GM12878 (cell line): ENCODE measurements at regions not wholly inside any gene's neighbourhood (a gene's known extent, or its start where the extent isn't known, plus 50 kb on each side); places are given as distances from the start of the nearest gene placed in this dataset.

Source experiments
- POLR2A ChIP-seq: IDR thresholded peaks from 2 replicates; pipeline ENCODE4 v1.6.1; 2011; ENCODE audit warnings: low read depth, mild to moderate bottlenecking, low read length
- POU2F2 ChIP-seq: IDR thresholded peaks from 3 replicates; pipeline ENCODE4 v1.6.1; 2011; ENCODE audit warnings: low read depth, mild to moderate bottlenecking, low read length, borderline replicate concordance
- ZNF274 ChIP-seq: IDR thresholded peaks from one replicate; pipeline ENCODE4 v1.8.0; 2011; ENCODE audit not compliant: insufficient read length, insufficient read depth
- TF ChIP-seq, protein P1 (sequence below), 3 experiments: IDR thresholded peaks in 2 of 3; conservative IDR thresholded peaks in 1 of 3; 2 replicates each; pipeline ENCODE4 v1.5.1; 2011; ENCODE audit warnings: low read depth in 3 of 3, low read length in 3 of 3, mild to moderate bottlenecking in 3 of 3, control low read depth in 2 of 3, moderate library complexity in 2 of 3, inconsistent platforms in 1 of 3, mixed read lengths in 1 of 3; ENCODE audit not compliant: control insufficient read depth in 2 of 3, insufficient read depth in 1 of 3; ENCODE audit errors: extremely low read depth in 1 of 3

DNA sequence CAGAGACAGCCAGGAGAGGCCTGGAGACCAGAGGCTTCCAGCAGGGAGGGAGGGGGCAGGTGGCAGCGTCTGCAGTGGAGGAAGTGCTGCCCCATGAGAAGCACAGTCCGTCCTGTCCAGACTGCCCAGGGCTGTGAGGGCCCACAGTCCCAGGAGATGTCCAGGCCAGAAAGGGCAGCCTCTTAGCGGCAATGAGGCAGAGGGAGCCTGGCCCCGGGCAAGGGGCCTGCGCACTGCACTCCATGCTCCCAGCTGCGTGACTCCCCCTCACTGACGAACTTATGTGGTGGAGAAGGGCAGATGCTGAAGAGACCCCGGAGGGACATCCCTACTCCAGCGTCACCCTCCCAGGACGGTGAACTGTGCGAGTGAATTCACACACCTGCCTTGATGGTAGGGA, 115.3 kb downstream of the SOX1 start:
- TF ChIP-seq ZNF274 = no peak
- TF ChIP-seq POLR2A = no peak
- TF ChIP-seq, protein P1, sequence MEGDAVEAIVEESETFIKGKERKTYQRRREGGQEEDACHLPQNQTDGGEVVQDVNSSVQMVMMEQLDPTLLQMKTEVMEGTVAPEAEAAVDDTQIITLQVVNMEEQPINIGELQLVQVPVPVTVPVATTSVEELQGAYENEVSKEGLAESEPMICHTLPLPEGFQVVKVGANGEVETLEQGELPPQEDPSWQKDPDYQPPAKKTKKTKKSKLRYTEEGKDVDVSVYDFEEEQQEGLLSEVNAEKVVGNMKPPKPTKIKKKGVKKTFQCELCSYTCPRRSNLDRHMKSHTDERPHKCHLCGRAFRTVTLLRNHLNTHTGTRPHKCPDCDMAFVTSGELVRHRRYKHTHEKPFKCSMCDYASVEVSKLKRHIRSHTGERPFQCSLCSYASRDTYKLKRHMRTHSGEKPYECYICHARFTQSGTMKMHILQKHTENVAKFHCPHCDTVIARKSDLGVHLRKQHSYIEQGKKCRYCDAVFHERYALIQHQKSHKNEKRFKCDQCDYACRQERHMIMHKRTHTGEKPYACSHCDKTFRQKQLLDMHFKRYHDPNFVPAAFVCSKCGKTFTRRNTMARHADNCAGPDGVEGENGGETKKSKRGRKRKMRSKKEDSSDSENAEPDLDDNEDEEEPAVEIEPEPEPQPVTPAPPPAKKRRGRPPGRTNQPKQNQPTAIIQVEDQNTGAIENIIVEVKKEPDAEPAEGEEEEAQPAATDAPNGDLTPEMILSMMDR (IDR thresholded peaks at IDR 0.05 in 2 of 3, conservative IDR thresholded peaks at IDR 0.05 in 1 of 3; ENCODE audit: control insufficient read depth in 2 of 3, extremely low read depth in 1 of 3, insufficient read depth in 1 of 3, low read depth in 3 of 3, low read length in 3 of 3) = no peak
- TF ChIP-seq POU2F2 = no peak
